GM12865 (cell line): ENCODE measurements at regions not wholly inside any gene's neighbourhood (a gene's known extent, or its start where the extent isn't known, plus 50 kb on each side); places are given as distances from the start of the nearest gene placed in this dataset.

Source experiments
- DNase-seq: peaks from one replicate; pipeline ENCODE4 v3.0.0; 2010; ENCODE audit warnings: low read depth
- H3K4me3 ChIP-seq: 2 replicates; pipeline ENCODE4 v1.5.1; 2011; ENCODE audit warnings: mild to moderate bottlenecking, low read depth, low read length, control low read depth
- TF ChIP-seq, protein P1 (sequence below): IDR thresholded peaks from 2 replicates; pipeline ENCODE4 v1.5.1; 2011; ENCODE audit warnings: low read length, control low read depth, low read depth, inconsistent platforms; ENCODE audit not compliant: insufficient read depth; ENCODE audit errors: missing control alignments

DNA sequence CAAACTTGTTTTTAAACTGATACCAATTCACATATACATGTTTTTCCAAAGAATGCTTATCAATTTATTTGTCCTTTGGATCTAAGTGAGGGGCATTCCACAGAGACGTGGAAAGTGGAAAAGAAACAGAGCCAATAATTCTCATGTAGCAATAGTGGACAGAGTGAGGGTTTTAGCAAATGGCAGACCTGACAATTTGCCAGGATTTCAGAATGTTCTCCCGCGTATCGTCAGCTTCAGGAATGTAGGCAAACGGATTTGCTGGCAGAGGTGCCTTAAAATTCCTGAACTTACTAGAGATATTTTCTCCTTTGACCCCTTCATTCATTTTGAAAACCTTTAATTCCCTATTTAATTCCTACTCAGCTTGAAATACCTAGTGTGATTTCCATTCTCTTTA lies 193.4 kb upstream of the CPHXL start:
- TF ChIP-seq, protein P1, sequence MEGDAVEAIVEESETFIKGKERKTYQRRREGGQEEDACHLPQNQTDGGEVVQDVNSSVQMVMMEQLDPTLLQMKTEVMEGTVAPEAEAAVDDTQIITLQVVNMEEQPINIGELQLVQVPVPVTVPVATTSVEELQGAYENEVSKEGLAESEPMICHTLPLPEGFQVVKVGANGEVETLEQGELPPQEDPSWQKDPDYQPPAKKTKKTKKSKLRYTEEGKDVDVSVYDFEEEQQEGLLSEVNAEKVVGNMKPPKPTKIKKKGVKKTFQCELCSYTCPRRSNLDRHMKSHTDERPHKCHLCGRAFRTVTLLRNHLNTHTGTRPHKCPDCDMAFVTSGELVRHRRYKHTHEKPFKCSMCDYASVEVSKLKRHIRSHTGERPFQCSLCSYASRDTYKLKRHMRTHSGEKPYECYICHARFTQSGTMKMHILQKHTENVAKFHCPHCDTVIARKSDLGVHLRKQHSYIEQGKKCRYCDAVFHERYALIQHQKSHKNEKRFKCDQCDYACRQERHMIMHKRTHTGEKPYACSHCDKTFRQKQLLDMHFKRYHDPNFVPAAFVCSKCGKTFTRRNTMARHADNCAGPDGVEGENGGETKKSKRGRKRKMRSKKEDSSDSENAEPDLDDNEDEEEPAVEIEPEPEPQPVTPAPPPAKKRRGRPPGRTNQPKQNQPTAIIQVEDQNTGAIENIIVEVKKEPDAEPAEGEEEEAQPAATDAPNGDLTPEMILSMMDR, result no peak
- DNase-seq, result no peak
- no peak overlapping the region for H3K4me3 ChIP-seq

GRCh38 chr16:75921281-75921680 lies 195.0 kb upstream of the CPHXL start:
- TF ChIP-seq, protein P1, result no peak
- H3K4me3 ChIP-seq, result no peak overlapping the region
- no peak for DNase-seq

GRCh38 chr16:75922250-75922649 lies 196.0 kb upstream of the CPHXL start:
- no peak overlapping the region for H3K4me3 ChIP-seq
- no peak for DNase-seq
- TF ChIP-seq, protein P1, result no peak

DNA sequence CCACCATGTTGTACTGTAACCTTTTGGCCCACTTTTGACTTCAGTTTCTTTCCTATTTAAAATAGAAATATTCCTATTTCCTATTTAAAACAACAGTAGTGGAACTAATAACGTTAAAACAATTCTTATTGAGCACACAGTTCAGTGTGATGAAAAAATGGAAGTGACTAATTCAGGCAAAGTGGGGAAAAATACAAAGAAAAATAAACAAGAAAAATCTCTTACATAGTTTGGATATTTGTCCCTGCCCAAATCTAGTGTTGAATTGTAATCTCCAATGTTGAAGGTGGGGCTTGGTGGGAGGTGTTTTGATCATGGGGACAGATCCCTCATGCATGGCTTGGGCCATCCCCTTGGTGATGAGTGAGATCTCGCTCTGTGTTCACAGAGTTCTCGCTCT lies 198.1 kb upstream of the CPHXL start:
- DNase-seq, result no peak
- H3K4me3 ChIP-seq, result no peak overlapping the region
- TF ChIP-seq, protein P1, result no peak

GRCh38 chr16:75927810-75928209 lies 201.5 kb upstream of the CPHXL start:
- DNase-seq, result no peak
- TF ChIP-seq, protein P1, result no peak
- H3K4me3 ChIP-seq, result no peak overlapping the region

DNA sequence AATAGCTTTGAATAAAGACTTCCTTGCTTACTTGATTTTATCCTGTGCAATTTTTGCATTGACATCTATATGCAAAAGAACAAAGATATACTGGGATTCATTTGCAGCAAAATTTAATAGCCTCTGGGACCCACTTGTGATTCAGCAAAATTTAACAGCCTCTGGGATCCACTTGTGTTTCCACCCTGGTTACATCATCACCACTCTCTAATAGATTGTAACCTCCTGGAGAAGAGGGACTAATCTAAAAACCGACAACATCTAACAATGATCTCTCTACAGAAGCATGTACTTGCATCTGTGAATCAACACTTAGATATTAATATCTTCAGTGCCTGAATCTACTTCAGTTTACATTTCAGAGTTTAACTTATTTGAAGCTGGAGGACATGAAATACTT lies 202.0 kb upstream of the CPHXL start:
- TF ChIP-seq, protein P1, result no peak
- DNase-seq, result no peak
- H3K4me3 ChIP-seq, result no peak overlapping the region

DNA sequence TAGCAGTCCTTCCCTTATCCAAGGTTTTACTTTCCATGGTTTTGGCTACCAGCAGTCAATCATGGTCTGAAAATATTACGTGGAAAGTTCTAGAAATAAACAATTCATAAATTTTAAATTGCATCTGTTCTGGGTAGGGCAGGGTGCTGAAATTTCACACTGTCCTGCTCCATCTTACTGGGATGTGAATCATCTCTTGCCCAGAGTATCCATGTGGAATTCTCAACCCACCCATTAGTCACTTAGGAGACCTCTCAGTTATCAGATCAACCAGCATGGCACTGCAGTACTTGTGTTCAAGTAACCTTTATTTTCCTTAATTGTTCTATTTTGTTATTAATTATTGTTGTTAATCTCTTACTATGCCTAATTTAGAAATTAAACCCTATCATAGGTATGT lies 202.8 kb upstream of the CPHXL start:
- DNase-seq, result no peak
- TF ChIP-seq, protein P1, result no peak
- no peak overlapping the region for H3K4me3 ChIP-seq
